Cardiac muscle cell (in vitro differentiated cells and primary cell): ENCODE measurements at regions not wholly inside any gene's neighbourhood (a gene's known extent, or its start where the extent isn't known, plus 50 kb on each side); places are given as distances from the start of the nearest gene placed in this dataset.

ENCODE experiments used
- DNase-seq, 2 donors: peaks; one replicate each; pipeline versions ENCODE4 v3.0.0 to v3.0.0-alpha.2; 2010 to 2017; ENCODE audit warnings: low read depth in 1 of 2, low spot score in 1 of 2
- H3K27ac ChIP-seq: fragments of 200-600 bp; sonication (generic); 2 replicates; pipeline ENCODE4 v1.5.1; 2016
- H3K27me3 ChIP-seq: fragments of 200-600 bp; sonication (generic); 2 replicates; pipeline ENCODE4 v1.6.0; 2016; ENCODE audit warnings: control low read depth
- H3K36me3 ChIP-seq: fragments of 200-600 bp; sonication (generic); 2 replicates; pipeline ENCODE4 v1.5.1; 2016; ENCODE audit warnings: control low read depth
- H3K4me1 ChIP-seq: fragments of 200-600 bp; sonication (generic); 2 replicates; pipeline ENCODE4 v1.8.1; 2017; ENCODE audit warnings: low read depth, mild to moderate bottlenecking, mixed run types
- H3K4me3 ChIP-seq: fragments of 200-600 bp; sonication (generic); 2 replicates; pipeline ENCODE4 v1.5.1; 2016; ENCODE audit warnings: mild to moderate bottlenecking
- H3K9me3 ChIP-seq: fragments of 200-600 bp; sonication (generic); 2 replicates; pipeline ENCODE4 v1.5.1; 2017; ENCODE audit warnings: low read depth, mild to moderate bottlenecking, control low read depth
- CTCF ChIP-seq: IDR thresholded peaks from 2 replicates; pipeline ENCODE4 v1.5.1; 2012; ENCODE audit warnings: low read depth, mild to moderate bottlenecking, low read length

GRCh38 chr18:60675801-60676200 lies 303.2 kb upstream of the MC4R start:
- Histone ChIP-seq H3K9me3 (no peaks in the 10 kb centered on the region), H3K4me3 (no peak overlapping the region), H3K4me1 (no peaks in the 10 kb centered on the region), H3K27ac (no peak overlapping the region), H3K36me3 (no peaks in the 10 kb centered on the region), H3K27me3 (no peaks in the 10 kb centered on the region)
- TF ChIP-seq CTCF = no peak
- DNase-seq = no peak

GRCh38 chr18:60676815-60677214 lies 304.2 kb upstream of the MC4R start:
- no peaks in the 10 kb centered on the region for H3K4me1 ChIP-seq
- H3K36me3 ChIP-seq = no peaks in the 10 kb centered on the region
- no peaks in the 10 kb centered on the region for H3K27me3 ChIP-seq
- DNase-seq = peak in 1 of 2 donors; percentile 8
- H3K27ac ChIP-seq = no peak overlapping the region
- H3K9me3 ChIP-seq = no peaks in the 10 kb centered on the region
- TF ChIP-seq CTCF = no peak
- no peak overlapping the region for H3K4me3 ChIP-seq

- peak; percentile 26 to 45 for DNase-seq
- H3K27ac ChIP-seq = no peak overlapping the region
Measured at GRCh38 chr18:60684843-60685513, 312.4 kb upstream of the MC4R start.

GRCh38 chr18:60686142-60686541 lies 313.6 kb upstream of the MC4R start:
- no peaks in the 10 kb centered on the region for H3K9me3 ChIP-seq
- no peak overlapping the region for H3K4me3 ChIP-seq
- no peaks in the 10 kb centered on the region for H3K36me3 ChIP-seq
- H3K27me3 ChIP-seq = no peaks in the 10 kb centered on the region
- peak in 1 of 2 donors; percentile 27 for DNase-seq
- TF ChIP-seq CTCF = no peak
- H3K27ac ChIP-seq = no peak overlapping the region
- H3K4me1 ChIP-seq = no peaks in the 10 kb centered on the region

More at GRCh38 chr18:60684843-60685513, 312.4 kb upstream of the MC4R start:
- TF ChIP-seq CTCF = peak; percentile 49
- no peaks in the 10 kb centered on the region for H3K4me1 ChIP-seq
- H3K27me3 ChIP-seq = no peaks in the 10 kb centered on the region
- H3K36me3 ChIP-seq = no peaks in the 10 kb centered on the region
- H3K4me3 ChIP-seq = no peak overlapping the region
- H3K9me3 ChIP-seq = no peaks in the 10 kb centered on the region

- H3K36me3 ChIP-seq = no peaks in the 10 kb centered on the region
- no peaks in the 10 kb centered on the region for H3K9me3 ChIP-seq
- no peak for DNase-seq
- no peak for TF ChIP-seq CTCF
- H3K27me3 ChIP-seq = no peaks in the 10 kb centered on the region
- H3K4me3 ChIP-seq = no peak overlapping the region
- no peaks in the 10 kb centered on the region for H3K4me1 ChIP-seq
- H3K27ac ChIP-seq = no peak overlapping the region
Measured at GRCh38 chr18:60691061-60691460, 318.5 kb upstream of the MC4R start.
